Endothelial cell of umbilical vein (primary cell): ENCODE measurements at regions not wholly inside any gene's neighbourhood (a gene's known extent, or its start where the extent isn't known, plus 50 kb on each side); places are given as distances from the start of the nearest gene placed in this dataset.

ENCODE experiments used
- BruUV-seq: library from RNA; stranded (reverse); fragments of 400-500 nt; replicated peaks from 2 replicates; lab custom pipeline; 2021; lab: Mats Ljungman, UMichigan
- CTCF ChIA-PET: fragments of 300-600, 350-600 bp; sonication (Branson Sonifier 250); formaldehyde crosslinking; loops from one replicate; lab custom pipeline; 2021; ENCODE audit warnings: antibody characterized with exemption, inconsistent platforms; lab: Charles Lee
- POLR2A ChIA-PET: fragments of 300-600, 350-600 bp; sonication (Branson Sonifier 250); formaldehyde crosslinking; loops from one replicate; lab custom pipeline; 2021; ENCODE audit warnings: antibody characterized with exemption, inconsistent platforms; lab: Charles Lee
- DNase-seq: peaks from one replicate; pipeline ENCODE4 v3.0.0-alpha.2; 2011; ENCODE audit warnings: low read depth, low spot score
- FAIRE-seq: peaks from 2 replicates; lab custom pipeline; 2011; peaks lifted over from hg19 to GRCh38; lab: Jason Lieb, UNC
- H2AFZ ChIP-seq: 2 replicates; pipeline ENCODE4 v1.6.0; 2012; ENCODE audit warnings: low read depth, low read length, control low read depth, inconsistent platforms
- H3K27ac ChIP-seq: 2 replicates; pipeline ENCODE4 v1.5.1; 2011; ENCODE audit warnings: low read depth, mild to moderate bottlenecking, control low read depth, low read length, moderate library complexity; ENCODE audit not compliant: insufficient read depth
- H3K27me3 ChIP-seq, 2 experiments: 2 replicates each; pipeline versions ENCODE4 v1.6.0 to v1.6.1; 2011; ENCODE audit warnings: low read length in 2 of 2, mixed read lengths in 1 of 2; ENCODE audit not compliant: control insufficient read depth in 2 of 2, insufficient read depth in 2 of 2
- H3K36me3 ChIP-seq, 2 experiments: 2 replicates in 1 of 2; 3 replicates in 1 of 2; pipeline ENCODE4 v1.5.1; 2011; ENCODE audit warnings: low read length in 2 of 2, mild to moderate bottlenecking in 1 of 2, moderate library complexity in 1 of 2; ENCODE audit not compliant: control insufficient read depth in 2 of 2, insufficient read depth in 2 of 2; ENCODE audit errors: extremely low read depth in 1 of 2
- H3K4me1 ChIP-seq: 3 replicates; pipeline ENCODE4 v1.5.1; 2011; ENCODE audit warnings: mild to moderate bottlenecking, low read length; ENCODE audit not compliant: control insufficient read depth, insufficient read depth; ENCODE audit errors: extremely low read depth
- H3K4me2 ChIP-seq: 2 replicates; pipeline ENCODE4 v1.6.1; 2011; ENCODE audit warnings: low read length, control low read depth, mixed read lengths; ENCODE audit not compliant: insufficient read depth
- H3K4me3 ChIP-seq, 3 experiments: fragments of 200-600 bp in 1 of 3; sonication (generic), shearing (Covaris generic) in 1 of 3; replicated peaks in 1 of 3; 2 replicates each; pipeline ENCODE4 v1.5.1; 2011 to 2016; ENCODE audit warnings: control low read depth in 3 of 3, low read length in 3 of 3, mild to moderate bottlenecking in 2 of 3, inconsistent platforms in 1 of 3, low read depth in 1 of 3, moderate library complexity in 1 of 3; ENCODE audit not compliant: insufficient read depth in 1 of 3
- H3K79me2 ChIP-seq: 2 replicates; pipeline ENCODE4 v1.6.0; 2012; ENCODE audit warnings: low read length, inconsistent platforms; ENCODE audit not compliant: control insufficient read depth, insufficient read depth
- H3K9ac ChIP-seq: replicated peaks from 2 replicates; pipeline ENCODE3; 2011; ENCODE audit warnings: low read length, control low read depth; ENCODE audit not compliant: insufficient read depth; ENCODE audit errors: extremely low read depth
- H3K9me1 ChIP-seq: replicated peaks from 3 replicates; pipeline ENCODE4 v1.6.0; 2011; ENCODE audit warnings: mild to moderate bottlenecking, low read length; ENCODE audit not compliant: control insufficient read depth, insufficient read depth; ENCODE audit errors: extremely low read depth
- H3K9me3 ChIP-seq: replicated peaks from 2 replicates; pipeline ENCODE4 v1.5.1; 2012; ENCODE audit warnings: low read length, inconsistent platforms; ENCODE audit not compliant: control insufficient read depth, insufficient read depth
- H4K20me1 ChIP-seq: replicated peaks from 2 replicates; pipeline ENCODE3; 2011; ENCODE audit warnings: mild to moderate bottlenecking, low read length; ENCODE audit not compliant: control insufficient read depth, insufficient read depth; ENCODE audit errors: extremely low read depth
- EZH2 ChIP-seq: IDR thresholded peaks from 2 replicates; pipeline ENCODE4 v1.6.1; 2012; ENCODE audit warnings: borderline replicate concordance, low read depth, mild to moderate bottlenecking, moderate library complexity, low read length, inconsistent platforms; ENCODE audit not compliant: severe bottlenecking
- FOS ChIP-seq: IDR thresholded peaks from 2 replicates; pipeline ENCODE4 v1.6.1; 2011; ENCODE audit warnings: mild to moderate bottlenecking, low read length, moderate library complexity, borderline replicate concordance; ENCODE audit not compliant: insufficient read depth
- GATA2 ChIP-seq: IDR thresholded peaks from 2 replicates; pipeline ENCODE4 v1.7.0; 2011; ENCODE audit warnings: low read depth, mild to moderate bottlenecking, moderate library complexity, mixed read lengths, low read length; ENCODE audit not compliant: insufficient read length, insufficient read depth
- JUN ChIP-seq: IDR thresholded peaks from 2 replicates; pipeline ENCODE4 v1.6.1; 2011; ENCODE audit warnings: borderline replicate concordance, low read depth; ENCODE audit not compliant: insufficient read length, insufficient read depth
- MYC ChIP-seq: IDR thresholded peaks from one replicate; pipeline ENCODE4 v1.6.1; 2011; ENCODE audit warnings: mild to moderate bottlenecking, low read depth, low read length
- POLR2A ChIP-seq: IDR thresholded peaks from 2 replicates; pipeline ENCODE4 v1.6.1; 2012; ENCODE audit warnings: low read depth, mild to moderate bottlenecking, control low read depth, low read length
- POLR2AphosphoS5 ChIP-seq: IDR thresholded peaks from 2 replicates; pipeline ENCODE4 v1.6.1; 2012; ENCODE audit warnings: low read depth, mild to moderate bottlenecking, control low read depth, low read length, moderate library complexity; ENCODE audit not compliant: insufficient read depth
- dilution Hi-C: fragments of 300-500 bp; cut with MboI; formaldehyde crosslinking; loops from one replicate; pipeline ENCODE4 v1.15.0; 2019; ENCODE audit warnings: low sequenced_read_pairs; ENCODE audit not compliant: extremely low pct_ligation_motif_present
- intact Hi-C: fragments of 100-400 bp; cut with micrococcal nuclease; formaldehyde crosslinking; loops from one replicate; pipeline ENCODE4 v1.10.0; 2022
- TF ChIP-seq, protein P1 (sequence below): IDR thresholded peaks from 2 replicates; pipeline ENCODE4 v1.6.1; 2011; ENCODE audit not compliant: insufficient read depth, insufficient read length
- TF ChIP-seq, protein P2 (sequence below), 2 donors: IDR thresholded peaks; 1 replicate in 1 of 2; 2 replicates in 1 of 2; pipeline ENCODE4 v1.5.1; 2011; ENCODE audit warnings: low read length in 2 of 2, mild to moderate bottlenecking in 2 of 2, moderate library complexity in 2 of 2, control low read depth in 1 of 2, inconsistent platforms in 1 of 2, low read depth in 1 of 2; ENCODE audit not compliant: insufficient read depth in 1 of 2; ENCODE audit errors: extremely low read depth in 1 of 2

DNA sequence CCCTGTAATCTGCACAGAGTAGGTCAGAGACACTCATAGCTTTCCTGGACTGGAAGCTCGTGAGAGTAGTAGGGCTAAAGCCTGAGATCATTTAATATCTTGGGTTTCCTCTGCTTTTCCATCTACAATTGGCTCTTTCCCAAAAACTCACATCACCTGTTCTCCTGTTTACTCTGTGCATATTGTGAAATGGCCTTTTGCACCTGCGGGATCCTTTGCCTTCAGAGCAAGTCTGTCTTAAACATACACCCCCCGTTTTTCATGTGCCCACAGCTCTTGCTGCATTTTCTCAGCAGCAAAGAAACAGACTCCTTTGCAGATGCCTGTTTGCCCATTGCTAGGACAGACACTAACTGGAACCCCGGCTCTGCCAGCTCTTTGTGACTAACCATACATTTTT is 608.3 kb upstream of the PCDH10 start:
- FAIRE-seq (no peak), DNase-seq (no peak)
- no peaks in the 10 kb centered on the region for H3K27me3 ChIP-seq
- H3K4me2 ChIP-seq = no peak overlapping the region
- H4K20me1 ChIP-seq = no peaks in the 10 kb centered on the region
- BruUV-seq = no TSS peak
- H3K36me3 ChIP-seq = no peaks in the 10 kb centered on the region
- H3K79me2 ChIP-seq = no peaks in the 10 kb centered on the region
- TF ChIP-seq POLR2AphosphoS5 (no peak), FOS (no peak), GATA2 (no peak), EZH2 (no peak), JUN (no peak), POLR2A (no peak), MYC (no peak)
- TF ChIP-seq, protein P1, sequence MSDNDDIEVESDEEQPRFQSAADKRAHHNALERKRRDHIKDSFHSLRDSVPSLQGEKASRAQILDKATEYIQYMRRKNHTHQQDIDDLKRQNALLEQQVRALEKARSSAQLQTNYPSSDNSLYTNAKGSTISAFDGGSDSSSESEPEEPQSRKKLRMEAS = no peak
- TF ChIP-seq, protein P2, sequence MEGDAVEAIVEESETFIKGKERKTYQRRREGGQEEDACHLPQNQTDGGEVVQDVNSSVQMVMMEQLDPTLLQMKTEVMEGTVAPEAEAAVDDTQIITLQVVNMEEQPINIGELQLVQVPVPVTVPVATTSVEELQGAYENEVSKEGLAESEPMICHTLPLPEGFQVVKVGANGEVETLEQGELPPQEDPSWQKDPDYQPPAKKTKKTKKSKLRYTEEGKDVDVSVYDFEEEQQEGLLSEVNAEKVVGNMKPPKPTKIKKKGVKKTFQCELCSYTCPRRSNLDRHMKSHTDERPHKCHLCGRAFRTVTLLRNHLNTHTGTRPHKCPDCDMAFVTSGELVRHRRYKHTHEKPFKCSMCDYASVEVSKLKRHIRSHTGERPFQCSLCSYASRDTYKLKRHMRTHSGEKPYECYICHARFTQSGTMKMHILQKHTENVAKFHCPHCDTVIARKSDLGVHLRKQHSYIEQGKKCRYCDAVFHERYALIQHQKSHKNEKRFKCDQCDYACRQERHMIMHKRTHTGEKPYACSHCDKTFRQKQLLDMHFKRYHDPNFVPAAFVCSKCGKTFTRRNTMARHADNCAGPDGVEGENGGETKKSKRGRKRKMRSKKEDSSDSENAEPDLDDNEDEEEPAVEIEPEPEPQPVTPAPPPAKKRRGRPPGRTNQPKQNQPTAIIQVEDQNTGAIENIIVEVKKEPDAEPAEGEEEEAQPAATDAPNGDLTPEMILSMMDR (IDR thresholded peaks at IDR 0.05; ENCODE audit: extremely low read depth in 1 of 2, insufficient read depth in 1 of 2, low read depth in 1 of 2, low read length in 2 of 2) = no peak
- intact Hi-C loops (no loop called here), dilution Hi-C loops (no loop called here)
- ChIA-PET CTCF (no interaction called here), POLR2A (no interaction called here)
- no peaks in the 10 kb centered on the region for H3K9me3 ChIP-seq
- no peaks in the 10 kb centered on the region for H3K9me1 ChIP-seq
- H2AFZ ChIP-seq = no peak overlapping the region
- H3K4me1 ChIP-seq = no peaks in the 10 kb centered on the region
- no peak overlapping the region for H3K4me3 ChIP-seq
- no peak overlapping the region for H3K9ac ChIP-seq
- no peak overlapping the region for H3K27ac ChIP-seq
